Esophagus muscularis mucosa (tissue), 4 donors: ENCODE measurements at regions not wholly inside any gene's neighbourhood (a gene's known extent, or its start where the extent isn't known, plus 50 kb on each side); places are given as distances from the start of the nearest gene placed in this dataset.

Experiments used
- CTCF ChIP-seq, 3 experiments: fragments of 200-600 bp in 2 of 3; fragments of 450-650 bp in 1 of 3; sonication (generic) in 2 of 3; IDR thresholded peaks; one replicate each; pipeline ENCODE4 v1.5.1; 2017 to 2019; ENCODE audit warnings: antibody characterized with exemption in 3 of 3, mild to moderate bottlenecking in 2 of 3, moderate library complexity in 1 of 3
- EP300 ChIP-seq: sonication (generic); formaldehyde crosslinking; IDR thresholded peaks from one replicate; pipeline ENCODE4 v1.6.1; 2017; ENCODE audit warnings: antibody characterized with exemption
- POLR2A ChIP-seq: fragments of 450-650 bp; IDR thresholded peaks from one replicate; pipeline ENCODE4 v1.6.1; 2017; ENCODE audit warnings: antibody characterized with exemption, moderate library complexity, mild to moderate bottlenecking, low read depth
- POLR2AphosphoS5 ChIP-seq, 2 donors: sonication (generic); formaldehyde crosslinking; IDR thresholded peaks; one replicate each; pipeline ENCODE4 v1.6.1; 2017; ENCODE audit warnings: antibody characterized with exemption in 2 of 2

GRCh38 chr12:83676781-83677295, 990.1 kb downstream of the TMTC2 start:
- TF ChIP-seq CTCF (IDR thresholded peaks at IDR 0.05) (no peak), POLR2AphosphoS5 (IDR thresholded peaks at IDR 0.05) (no peak), POLR2A (no peak), EP300 (no peak)
